ENCODE measurements at regions not wholly inside any gene's neighbourhood (a gene's known extent, or its start where the extent isn't known, plus 50 kb on each side); places are given as distances from the start of the nearest gene placed in this dataset.

DNA sequence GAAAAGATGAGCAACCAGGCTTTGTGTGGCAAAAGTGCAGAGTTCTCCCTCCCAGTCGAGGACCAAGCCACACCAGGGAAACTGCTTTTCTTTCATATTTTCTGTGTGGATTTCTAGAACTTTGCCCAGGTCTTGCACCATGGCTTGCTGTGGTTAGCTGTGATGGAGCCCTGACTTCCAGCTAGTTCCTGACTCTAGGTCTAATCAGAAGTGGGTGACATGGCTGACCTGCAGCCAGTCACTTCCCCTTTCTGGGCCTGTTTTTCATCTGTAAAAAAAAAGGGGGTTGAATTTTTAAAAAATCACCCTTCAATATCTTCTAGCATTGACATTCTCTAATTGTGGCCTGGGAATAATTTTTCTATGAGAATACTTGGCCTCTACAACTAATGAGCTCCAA is 491.2 kb upstream of the USP24 start:
- WGBS (ENCODE audit: insufficient coverage), result no CpG with 5 or more reads among the region's 1 CpG
- intact Hi-C loops (cut with micrococcal nuclease), result no loop called here

DNA sequence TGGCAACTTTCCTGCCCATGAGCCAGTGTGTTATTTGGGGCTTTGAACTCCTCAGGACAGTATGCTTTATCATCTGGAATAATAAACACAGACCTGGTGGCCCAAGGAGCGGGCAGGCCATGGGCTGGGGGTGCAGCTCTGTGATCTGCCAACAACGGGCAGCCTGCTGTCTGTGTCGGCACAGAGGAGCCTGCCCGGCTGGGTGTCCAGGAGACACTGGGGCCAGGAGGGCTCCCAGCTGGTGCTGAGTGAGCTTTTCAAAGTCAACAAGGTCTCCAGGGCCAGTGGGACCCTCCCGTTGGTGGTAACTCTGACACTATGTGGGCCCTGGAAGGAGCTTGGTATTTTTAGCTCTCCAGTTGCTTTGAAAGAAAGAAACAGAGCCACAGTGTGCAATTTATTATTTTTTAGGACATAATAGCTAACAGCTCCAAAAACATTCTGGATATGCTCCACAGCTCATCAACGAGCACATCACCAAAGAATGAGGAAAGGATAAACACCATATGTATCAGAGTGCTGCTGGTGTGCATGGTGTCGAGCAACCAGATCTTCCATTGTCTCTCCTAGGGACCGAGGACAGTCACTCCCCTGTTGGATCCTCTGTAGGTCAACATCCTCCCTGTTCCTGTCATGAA is 488.7 kb upstream of the USP24 start:
- Histone ChIP-seq H3K36me3 (replicated peaks in 1 of 2; ENCODE audit: control insufficient read depth in 1 of 2, insufficient read depth in 2 of 2, low read length in 2 of 2) (no peaks in the 10 kb centered on the region), H3K27ac (ENCODE audit: low read depth in 1 of 2, low read length in 2 of 2) (no peak overlapping the region), H3K79me2 (ENCODE audit: insufficient read depth, low read length) (no peaks in the 10 kb centered on the region), H3K4me3 (replicated peaks in 1 of 3; ENCODE audit: low read depth in 2 of 3, low read length in 3 of 3) (no peak overlapping the region), H3K27me3 (ENCODE audit: control insufficient read depth in 2 of 2, insufficient read depth in 2 of 2, low read length in 2 of 2) (no peaks in the 10 kb centered on the region), H3K9me3 (replicated peaks in 1 of 2; ENCODE audit: control insufficient read depth in 1 of 2, insufficient read depth in 1 of 2, low read length in 2 of 2) (no peaks in the 10 kb centered on the region), H2AFZ (ENCODE audit: insufficient read depth, low read depth, low read length, poor library complexity, severe bottlenecking) (no peak overlapping the region), H4K20me1 (ENCODE audit: insufficient read depth, low read length) (no peaks in the 10 kb centered on the region), H3K4me1 (ENCODE audit: control insufficient read depth in 1 of 2, insufficient read depth in 2 of 2, low read length in 2 of 2) (no peaks in the 10 kb centered on the region), H3K4me2 (replicated peaks; ENCODE audit: extremely low read depth, low read length, poor library complexity, severe bottlenecking) (no peak overlapping the region), H3K9ac (ENCODE audit: insufficient read depth, low read length, poor library complexity, severe bottlenecking) (no peak overlapping the region)
- intact Hi-C loops (cut with micrococcal nuclease), result no loop called here
- H3K4me3 Mint-ChIP-seq, result no peak overlapping the region
- H3K9me3 Mint-ChIP-seq, result peaks cover 0 to 1% (median 0%) of the 10 kb centered on the region in 7 donors
- peaks cover 1 to 3% (median 3%) of the 10 kb centered on the region in 3 donors for H3K27me3 Mint-ChIP-seq (ENCODE audit: low read depth in 3 of 3)
- no peak for DNase-seq
- WGBS (ENCODE audit: insufficient coverage), result 98% methylated on average over 7 of the region's 8 CpGs
- H3K36me3 Mint-ChIP-seq, result no peaks in the 10 kb centered on the region
- TF ChIP-seq, protein P1, sequence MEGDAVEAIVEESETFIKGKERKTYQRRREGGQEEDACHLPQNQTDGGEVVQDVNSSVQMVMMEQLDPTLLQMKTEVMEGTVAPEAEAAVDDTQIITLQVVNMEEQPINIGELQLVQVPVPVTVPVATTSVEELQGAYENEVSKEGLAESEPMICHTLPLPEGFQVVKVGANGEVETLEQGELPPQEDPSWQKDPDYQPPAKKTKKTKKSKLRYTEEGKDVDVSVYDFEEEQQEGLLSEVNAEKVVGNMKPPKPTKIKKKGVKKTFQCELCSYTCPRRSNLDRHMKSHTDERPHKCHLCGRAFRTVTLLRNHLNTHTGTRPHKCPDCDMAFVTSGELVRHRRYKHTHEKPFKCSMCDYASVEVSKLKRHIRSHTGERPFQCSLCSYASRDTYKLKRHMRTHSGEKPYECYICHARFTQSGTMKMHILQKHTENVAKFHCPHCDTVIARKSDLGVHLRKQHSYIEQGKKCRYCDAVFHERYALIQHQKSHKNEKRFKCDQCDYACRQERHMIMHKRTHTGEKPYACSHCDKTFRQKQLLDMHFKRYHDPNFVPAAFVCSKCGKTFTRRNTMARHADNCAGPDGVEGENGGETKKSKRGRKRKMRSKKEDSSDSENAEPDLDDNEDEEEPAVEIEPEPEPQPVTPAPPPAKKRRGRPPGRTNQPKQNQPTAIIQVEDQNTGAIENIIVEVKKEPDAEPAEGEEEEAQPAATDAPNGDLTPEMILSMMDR (IDR thresholded peaks at IDR 0.05), result no peak
- no peaks in the 10 kb centered on the region for H3K4me1 Mint-ChIP-seq
- no peak overlapping the region for H3K27ac Mint-ChIP-seq

More for the DNA sequence above, 491.2 kb upstream of the USP24 start:
- H3K79me2 ChIP-seq (ENCODE audit: insufficient read depth, low read length), result no peaks in the 10 kb centered on the region
- H3K36me3 ChIP-seq (replicated peaks in 1 of 2; ENCODE audit: control insufficient read depth in 1 of 2, insufficient read depth in 2 of 2, low read length in 2 of 2), result no peaks in the 10 kb centered on the region
- H2AFZ ChIP-seq (ENCODE audit: insufficient read depth, low read depth, low read length, poor library complexity, severe bottlenecking), result no peak overlapping the region
- TF ChIP-seq, protein P1 (IDR thresholded peaks at IDR 0.05), result no peak
- H3K27ac Mint-ChIP-seq, result no peak overlapping the region
- no peak overlapping the region for H3K4me2 ChIP-seq (replicated peaks; ENCODE audit: extremely low read depth, low read length, poor library complexity, severe bottlenecking)
- H3K27me3 Mint-ChIP-seq (ENCODE audit: low read depth in 3 of 3), result peaks cover 3 to 4% (median 3%) of the 10 kb centered on the region in 3 donors
- H3K27me3 ChIP-seq (ENCODE audit: control insufficient read depth in 2 of 2, insufficient read depth in 2 of 2, low read length in 2 of 2), result no peaks in the 10 kb centered on the region
- no peak overlapping the region for H3K9ac ChIP-seq (ENCODE audit: insufficient read depth, low read length, poor library complexity, severe bottlenecking)
- H3K9me3 ChIP-seq (replicated peaks in 1 of 2; ENCODE audit: control insufficient read depth in 1 of 2, insufficient read depth in 1 of 2, low read length in 2 of 2), result no peaks in the 10 kb centered on the region
- no peak for DNase-seq
- H3K4me3 ChIP-seq (replicated peaks in 1 of 3; ENCODE audit: low read depth in 2 of 3, low read length in 3 of 3), result no peak overlapping the region
- H3K9me3 Mint-ChIP-seq, result peaks cover 0 to 1% (median 0%) of the 10 kb centered on the region in 7 donors
- no peaks in the 10 kb centered on the region for H3K4me1 ChIP-seq (ENCODE audit: control insufficient read depth in 1 of 2, insufficient read depth in 2 of 2, low read length in 2 of 2)
- H4K20me1 ChIP-seq (ENCODE audit: insufficient read depth, low read length), result no peaks in the 10 kb centered on the region
- H3K4me1 Mint-ChIP-seq, result no peaks in the 10 kb centered on the region
- no peak overlapping the region for H3K4me3 Mint-ChIP-seq
- H3K36me3 Mint-ChIP-seq, result no peaks in the 10 kb centered on the region
- H3K27ac ChIP-seq (ENCODE audit: low read depth in 1 of 2, low read length in 2 of 2), result no peak overlapping the region

All from CD14-positive monocyte (primary cell).